H9 (cell line): ENCODE measurements at regions not wholly inside any gene's neighbourhood (a gene's known extent, or its start where the extent isn't known, plus 50 kb on each side); places are given as distances from the start of the nearest gene placed in this dataset.

Experiments
- DNase-seq: peaks from one replicate; pipeline ENCODE4 v3.0.0-alpha.2; 2017
- H2AFZ ChIP-seq: one replicate; pipeline ENCODE4 v1.6.1; 2013; ENCODE audit warnings: mild to moderate bottlenecking, low read length, control low read depth, moderate library complexity
- H2AK5ac ChIP-seq: 2 replicates; pipeline ENCODE4 v1.6.1; 2013; ENCODE audit warnings: low read length, control low read depth, mixed read lengths; ENCODE audit not compliant: insufficient read length
- H2BK120ac ChIP-seq: one replicate; pipeline ENCODE4 v1.6.1; 2013; ENCODE audit warnings: low read depth, mild to moderate bottlenecking, low read length, control low read depth, inconsistent platforms; ENCODE audit not compliant: poor library complexity, severe bottlenecking
- H2BK12ac ChIP-seq: 2 replicates; pipeline ENCODE4 v1.6.1; 2013; ENCODE audit warnings: low read length, control low read depth, mixed read lengths, low read depth; ENCODE audit not compliant: insufficient read length
- H2BK15ac ChIP-seq: 2 replicates; pipeline ENCODE4 v1.6.1; 2013; ENCODE audit warnings: low read depth, low read length, control low read depth
- H2BK20ac ChIP-seq: one replicate; pipeline ENCODE4 v1.6.1; 2013; ENCODE audit warnings: low read depth, mild to moderate bottlenecking, low read length, control low read depth, inconsistent platforms; ENCODE audit not compliant: poor library complexity, severe bottlenecking
- H2BK5ac ChIP-seq: 2 replicates; pipeline ENCODE4 v1.6.1; 2013; ENCODE audit warnings: low read length, control low read depth, mixed read lengths; ENCODE audit not compliant: insufficient read length
- H3K14ac ChIP-seq: 2 replicates; pipeline ENCODE4 v1.6.1; 2013; ENCODE audit warnings: low read length, control low read depth; ENCODE audit not compliant: insufficient read depth
- H3K18ac ChIP-seq: 2 replicates; pipeline ENCODE4 v1.6.1; 2013; ENCODE audit warnings: low read depth, mild to moderate bottlenecking, mixed read lengths, low read length, control low read depth; ENCODE audit not compliant: insufficient read length
- H3K23ac ChIP-seq: 2 replicates; pipeline ENCODE4 v1.6.1; 2013; ENCODE audit warnings: low read length, control low read depth, mixed read lengths, low read depth; ENCODE audit not compliant: insufficient read length
- H3K23me2 ChIP-seq: 2 replicates; pipeline ENCODE4 v1.6.1; 2013; ENCODE audit warnings: low read depth, mild to moderate bottlenecking, mixed read lengths, low read length, control low read depth; ENCODE audit not compliant: insufficient read length, poor library complexity, severe bottlenecking
- H3K27ac ChIP-seq: 2 replicates; pipeline ENCODE4 v1.5.1; 2013; ENCODE audit warnings: low read length, control low read depth, mixed read lengths, low read depth; ENCODE audit not compliant: insufficient read length
- H3K27me3 ChIP-seq: 2 replicates; pipeline ENCODE4 v1.6.1; 2013; ENCODE audit warnings: low read length, control low read depth, inconsistent platforms; ENCODE audit not compliant: insufficient read depth
- H3K4ac ChIP-seq: 2 replicates; pipeline ENCODE4 v1.6.1; 2013; ENCODE audit warnings: low read depth, mild to moderate bottlenecking, control low read depth, inconsistent platforms, low read length, moderate library complexity
- H3K4me1 ChIP-seq: 2 replicates; pipeline ENCODE4 v1.6.1; 2013; ENCODE audit warnings: low read length, control low read depth, inconsistent platforms; ENCODE audit not compliant: insufficient read depth
- H3K4me2 ChIP-seq: 2 replicates; pipeline ENCODE4 v1.6.1; 2013; ENCODE audit warnings: low read length, control low read depth, mixed read lengths; ENCODE audit not compliant: insufficient read length, insufficient read depth
- H3K56ac ChIP-seq: 2 replicates; pipeline ENCODE4 v1.6.1; 2013; ENCODE audit warnings: low read depth, mild to moderate bottlenecking, mixed read lengths, low read length, control low read depth; ENCODE audit not compliant: insufficient read length
- H3K79me1 ChIP-seq: 2 replicates; pipeline ENCODE4 v1.6.1; 2013; ENCODE audit warnings: low read depth, mild to moderate bottlenecking, moderate library complexity, low read length, control low read depth, inconsistent platforms; ENCODE audit not compliant: insufficient read depth, poor library complexity, severe bottlenecking
- H3K79me2 ChIP-seq: 2 replicates; pipeline ENCODE4 v1.6.1; 2013; ENCODE audit warnings: low read length, control low read depth, inconsistent platforms; ENCODE audit not compliant: insufficient read depth
- H3K9ac ChIP-seq: 2 replicates; pipeline ENCODE4 v1.6.1; 2013; ENCODE audit warnings: low read length, control low read depth, mixed read lengths; ENCODE audit not compliant: insufficient read length; ENCODE audit errors: extremely low read depth
- H3K9me3 ChIP-seq: one replicate; pipeline ENCODE4 v1.6.1; 2013; ENCODE audit warnings: low read depth, low read length, inconsistent platforms; ENCODE audit not compliant: control insufficient read depth
- H3T11ph ChIP-seq: one replicate; pipeline ENCODE4 v1.6.1; 2013; ENCODE audit warnings: mild to moderate bottlenecking, low read length, control low read depth, inconsistent platforms
- H4K20me1 ChIP-seq: one replicate; pipeline ENCODE4 v1.6.1; 2013; ENCODE audit not compliant: control insufficient read depth, insufficient read length, insufficient read depth
- H4K5ac ChIP-seq: 2 replicates; pipeline ENCODE4 v1.6.1; 2013; ENCODE audit warnings: low read depth, mild to moderate bottlenecking, mixed read lengths, low read length, control low read depth; ENCODE audit not compliant: insufficient read length
- H4K8ac ChIP-seq: replicated peaks from 2 replicates; pipeline ENCODE4 v1.6.1; 2013; ENCODE audit warnings: low read length, control low read depth, mixed read lengths, low read depth; ENCODE audit not compliant: insufficient read length
- H4K91ac ChIP-seq: 2 replicates; pipeline ENCODE4 v1.6.1; 2013; ENCODE audit warnings: low read depth, mild to moderate bottlenecking, moderate library complexity, mixed read lengths, low read length, control low read depth; ENCODE audit not compliant: insufficient read length
- H3K27ac Mint-ChIP-seq, 3 experiments: 2 replicates in 2 of 3; 3 replicates in 1 of 3; pipeline ENCODE4 v1.8.0; 2020 to 2021; ENCODE audit warnings: mixed read lengths in 3 of 3, mild to moderate bottlenecking in 1 of 3, moderate library complexity in 1 of 3
- H3K27me3 Mint-ChIP-seq: 2 replicates; pipeline ENCODE4 v1.8.0; 2021; ENCODE audit warnings: low read depth, mild to moderate bottlenecking, moderate library complexity, mixed read lengths
- H3K36me3 Mint-ChIP-seq, 3 experiments: 2 replicates in 2 of 3; 3 replicates in 1 of 3; pipeline ENCODE4 v1.8.0; 2020 to 2021; ENCODE audit warnings: low read depth in 3 of 3, mixed read lengths in 3 of 3; ENCODE audit not compliant: insufficient read depth in 1 of 3
- H3K4me1 Mint-ChIP-seq, 2 experiments: 2 replicates each; pipeline ENCODE4 v1.8.0; 2020; ENCODE audit warnings: mixed read lengths in 2 of 2
- H3K4me3 Mint-ChIP-seq, 2 experiments: 2 replicates in 1 of 2; 3 replicates in 1 of 2; pipeline ENCODE4 v1.8.0; 2020 to 2021; ENCODE audit warnings: mild to moderate bottlenecking in 2 of 2, mixed read lengths in 2 of 2, moderate library complexity in 1 of 2
- H3K9me3 Mint-ChIP-seq, 2 experiments: 2 replicates in 1 of 2; 3 replicates in 1 of 2; pipeline ENCODE4 v1.8.0; 2020; ENCODE audit warnings: mild to moderate bottlenecking in 2 of 2, mixed read lengths in 2 of 2, moderate library complexity in 1 of 2
- CTCF ChIP-seq: fragments of 200-600 bp; sonication (generic); conservative IDR thresholded peaks from 3 replicates; pipeline ENCODE4 v1.8.0; 2021; ENCODE audit warnings: antibody characterized with exemption, mild to moderate bottlenecking
- WGBS: extraction: QIAGEN DNeasy Blood & Tissue Kit; methylation state at CpG from one replicate; pipeline ENCODE4 v1.1.7; 2013; ENCODE audit warnings: missing lambda C conversion rate, low lambda C conversion rate, mixed read lengths; ENCODE audit not compliant: insufficient read length; ENCODE audit errors: extremely low coverage; 5-methylcytosine and 5-hydroxymethylcytosine counted together

DNA sequence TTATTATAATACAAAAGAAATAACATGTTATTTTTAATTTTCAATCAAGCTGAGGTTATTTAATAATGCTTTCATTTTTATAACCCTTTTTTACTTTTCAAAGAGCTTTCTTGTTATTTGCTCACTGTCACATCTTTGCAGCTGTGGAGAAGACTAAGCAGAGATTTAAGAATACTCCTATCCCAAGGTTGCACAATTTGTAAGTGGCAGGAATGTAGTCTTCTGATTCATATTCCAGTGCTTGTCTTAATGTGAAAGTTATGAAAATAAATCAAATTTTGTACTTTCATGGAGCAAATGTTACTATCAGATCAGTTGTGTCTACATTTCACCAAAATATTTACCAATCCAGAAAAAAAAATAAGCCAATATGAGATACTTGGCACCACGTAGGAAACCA lies 86.6 kb downstream of the DDIT4L start:
- H2AK5ac ChIP-seq, result no peak overlapping the region
- Mint-ChIP-seq H3K9me3 (no peaks in the 10 kb centered on the region), H3K4me1 (peaks cover 23% of the 10 kb centered on the region in 2 experiments), H3K36me3 (no peaks in the 10 kb centered on the region), H3K27me3 (peaks cover 3% of the 10 kb centered on the region), H3K27ac (no peak overlapping the region), H3K4me3 (no peak overlapping the region)
- no peak overlapping the region for H3K18ac ChIP-seq
- no peak for TF ChIP-seq CTCF
- no peaks in the 10 kb centered on the region for H3K27me3 ChIP-seq
- H2BK12ac ChIP-seq, result no peak overlapping the region
- H2BK120ac ChIP-seq, result no peak overlapping the region
- H3K23me2 ChIP-seq, result no peaks in the 10 kb centered on the region
- H3K9me3 ChIP-seq, result no peaks in the 10 kb centered on the region
- no peak overlapping the region for H3K9ac ChIP-seq
- H4K91ac ChIP-seq, result no peak overlapping the region
- no peak overlapping the region for H4K8ac ChIP-seq
- H3K4me1 ChIP-seq, result no peaks in the 10 kb centered on the region
- H2BK15ac ChIP-seq, result no peak overlapping the region
- no peak overlapping the region for H3K14ac ChIP-seq
- no peak for DNase-seq
- H3K4me2 ChIP-seq, result no peak overlapping the region
- no peaks in the 10 kb centered on the region for H4K20me1 ChIP-seq
- H2BK20ac ChIP-seq, result no peak overlapping the region
- no CpG with 5 or more reads among the region's 1 CpG for WGBS
- H3K23ac ChIP-seq, result no peak overlapping the region
- H2AFZ ChIP-seq, result no peak overlapping the region
- H3K27ac ChIP-seq, result no peak overlapping the region
- H3K56ac ChIP-seq, result no peak overlapping the region
- H3K79me2 ChIP-seq, result no peaks in the 10 kb centered on the region
- H4K5ac ChIP-seq, result no peak overlapping the region
- H3K79me1 ChIP-seq, result no peaks in the 10 kb centered on the region
- no peak overlapping the region for H2BK5ac ChIP-seq
- H3K4ac ChIP-seq, result no peak overlapping the region
- H3T11ph ChIP-seq, result no peak overlapping the region
